ENCODE measurements at regions not wholly inside any gene's neighbourhood (a gene's known extent, or its start where the extent isn't known, plus 50 kb on each side); places are given as distances from the start of the nearest gene placed in this dataset.

DNA sequence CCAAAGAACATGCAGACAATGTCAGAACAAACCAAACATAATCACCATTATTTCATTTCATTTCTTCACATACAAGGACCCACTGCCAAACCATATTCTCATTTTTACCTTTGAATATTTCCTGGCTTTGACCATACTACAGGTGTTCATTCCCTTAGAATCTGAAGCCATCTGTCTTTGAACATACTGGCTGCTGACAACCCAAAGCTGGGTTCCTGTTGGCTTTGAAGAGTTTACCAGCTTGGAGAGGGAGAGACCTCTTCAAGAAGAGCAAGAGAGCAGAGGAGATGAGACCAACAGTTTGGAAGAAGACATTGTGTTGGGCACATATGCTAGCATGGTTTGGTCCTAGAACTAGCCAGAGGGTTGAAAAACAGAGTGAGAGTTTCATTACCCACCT, 145.6 kb upstream of the KCNIP4 start:
- DNase-seq: no peak

DNA sequence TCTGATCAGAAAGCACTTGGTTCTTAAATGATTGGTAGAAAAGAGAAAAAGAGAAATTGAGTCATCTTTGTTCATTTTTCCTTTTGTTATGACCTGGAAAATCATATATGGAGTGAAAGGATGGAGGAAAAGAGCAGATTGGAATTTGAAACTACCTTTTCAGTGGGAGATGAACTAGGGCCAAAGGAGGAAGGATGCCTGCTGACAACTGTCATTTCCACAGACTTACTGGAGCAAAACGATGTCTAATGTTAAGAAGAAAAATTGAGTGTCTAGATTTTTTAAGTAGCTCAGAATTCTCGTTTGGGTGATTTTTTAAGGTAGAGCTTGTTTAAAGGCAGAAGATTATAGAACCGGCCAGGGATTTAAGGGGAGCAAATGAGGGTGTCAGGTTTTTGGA, 144.6 kb upstream of the KCNIP4 start:
- no peak for DNase-seq

DNA sequence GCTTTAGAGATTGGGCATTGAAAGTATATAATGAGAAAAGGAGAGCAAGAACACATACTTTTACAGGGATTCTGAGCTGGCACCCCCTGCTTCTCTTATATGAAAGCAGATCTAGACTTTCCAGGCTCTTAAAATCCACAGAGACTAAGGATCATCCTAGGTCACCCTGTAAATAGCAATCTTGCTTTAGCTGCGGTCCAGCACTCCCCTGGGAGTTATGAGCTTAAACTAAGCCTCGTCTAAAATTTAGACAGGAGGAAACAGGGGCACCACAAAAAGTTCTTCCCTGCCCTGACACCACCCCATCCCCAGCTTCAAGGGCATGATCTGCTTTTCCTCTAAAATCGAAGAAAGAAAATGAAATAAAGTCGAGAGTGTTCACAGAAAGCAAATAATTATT, 143.3 kb upstream of the KCNIP4 start:
- DNase-seq: no peak

DNA sequence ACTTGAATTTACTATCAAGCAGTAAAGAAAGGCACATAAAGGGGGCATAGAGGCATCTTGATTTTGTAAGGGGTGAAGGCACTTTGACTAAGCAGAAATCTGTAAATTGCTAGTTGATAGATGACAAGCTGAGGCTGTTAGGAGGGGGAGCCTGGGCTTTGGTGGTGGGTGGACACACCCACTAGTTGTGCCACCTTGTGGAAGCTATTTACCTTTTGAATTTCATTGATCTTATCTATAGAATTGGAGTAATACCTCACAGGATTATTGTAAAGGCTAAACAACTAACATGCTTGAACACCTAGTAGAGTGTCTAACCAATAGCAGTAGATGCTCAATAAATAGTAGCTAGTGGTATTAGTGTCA, 142.8 kb upstream of the KCNIP4 start:
- no peak for DNase-seq

DNA sequence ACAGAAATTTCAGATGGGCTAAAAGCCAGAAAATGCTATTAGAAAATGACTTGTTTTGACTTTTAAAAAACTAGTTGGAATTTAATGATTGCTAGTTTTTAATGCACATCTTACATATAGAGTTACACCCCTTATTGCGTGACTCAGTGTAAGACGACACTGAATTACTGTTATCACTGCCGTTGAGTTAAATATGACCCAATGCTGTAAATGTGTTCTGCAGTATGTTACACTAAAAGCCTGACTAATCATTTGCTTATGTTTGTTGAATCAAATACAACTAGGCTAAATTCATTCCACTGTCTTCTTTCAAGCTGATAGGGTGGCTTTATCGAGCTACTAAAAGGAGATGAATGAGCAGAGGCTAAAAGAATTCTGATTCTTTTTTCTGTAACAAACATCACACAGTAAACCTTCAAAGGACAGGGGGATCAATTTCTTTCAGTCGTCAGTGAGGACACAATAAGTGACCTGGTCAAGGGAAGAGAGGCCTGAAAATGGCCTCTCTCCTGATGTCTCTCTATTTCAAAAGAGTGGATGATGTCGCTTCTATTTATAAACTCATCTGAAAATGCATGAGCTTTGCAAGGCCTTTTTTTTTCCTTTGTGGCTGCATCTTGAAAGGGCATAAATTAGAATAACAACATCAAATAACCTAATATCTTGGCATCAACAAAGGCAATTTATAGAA, 142.2 kb upstream of the KCNIP4 start:
- DNase-seq: no peak

DNA sequence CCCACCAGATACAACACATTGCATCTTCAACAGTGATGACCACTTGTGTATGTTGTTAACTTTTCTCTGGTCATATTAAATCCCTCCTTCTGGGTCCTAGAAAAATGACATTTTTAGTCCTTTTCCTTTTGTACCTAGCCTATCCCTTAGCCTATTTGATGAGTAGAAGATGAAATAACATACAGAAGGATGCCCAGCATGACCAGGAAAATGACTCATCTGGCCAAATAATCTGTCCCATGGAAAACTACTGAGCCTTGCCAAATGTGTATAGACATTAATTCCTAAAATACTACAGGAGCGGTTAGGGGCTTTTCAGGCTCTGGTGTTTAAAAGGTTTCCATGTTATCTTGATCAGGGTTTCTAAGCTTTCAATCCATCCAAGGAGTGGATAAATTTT, 129.0 kb upstream of the KCNIP4 start:
- no peak for DNase-seq

DNA sequence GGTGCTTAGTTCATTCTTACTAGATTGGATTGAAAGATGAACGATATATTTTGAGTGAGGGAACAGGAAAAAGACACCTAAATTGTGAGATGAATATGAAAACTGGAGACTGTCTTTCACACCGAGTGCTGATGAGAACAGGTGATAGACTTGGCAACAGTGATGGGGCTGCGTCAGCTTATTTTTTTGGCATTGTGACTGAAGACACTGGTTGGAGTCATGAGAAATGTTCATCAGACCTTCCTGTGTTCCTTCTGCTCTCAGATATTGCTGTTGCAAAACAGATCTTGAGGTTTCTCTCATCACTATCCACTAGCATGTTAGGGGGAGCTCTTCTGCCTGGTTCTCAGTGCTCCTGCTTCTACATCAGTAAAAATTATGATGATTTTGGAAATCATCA, 124.2 kb upstream of the KCNIP4 start:
- DNase-seq: no peak

DNA sequence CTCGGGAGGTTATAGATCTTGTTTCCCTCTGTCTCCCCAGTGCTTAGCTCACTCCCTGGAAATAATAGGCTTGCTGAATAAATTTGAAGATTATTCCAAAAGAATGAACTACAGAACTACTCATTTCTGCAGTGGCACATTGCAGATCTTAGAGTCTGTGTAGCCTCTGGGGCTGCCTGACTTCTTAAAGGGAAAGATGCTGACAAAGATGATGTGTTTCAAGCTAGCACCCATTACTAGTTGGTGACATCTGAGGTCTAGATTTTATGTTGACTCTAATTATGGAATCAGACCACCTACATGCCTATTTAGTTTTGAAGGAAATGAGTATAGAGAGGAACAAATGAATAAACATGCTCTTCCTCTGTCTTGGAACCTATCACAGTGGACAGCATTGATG, 123.7 kb upstream of the KCNIP4 start:
- DNase-seq: no peak

DNA sequence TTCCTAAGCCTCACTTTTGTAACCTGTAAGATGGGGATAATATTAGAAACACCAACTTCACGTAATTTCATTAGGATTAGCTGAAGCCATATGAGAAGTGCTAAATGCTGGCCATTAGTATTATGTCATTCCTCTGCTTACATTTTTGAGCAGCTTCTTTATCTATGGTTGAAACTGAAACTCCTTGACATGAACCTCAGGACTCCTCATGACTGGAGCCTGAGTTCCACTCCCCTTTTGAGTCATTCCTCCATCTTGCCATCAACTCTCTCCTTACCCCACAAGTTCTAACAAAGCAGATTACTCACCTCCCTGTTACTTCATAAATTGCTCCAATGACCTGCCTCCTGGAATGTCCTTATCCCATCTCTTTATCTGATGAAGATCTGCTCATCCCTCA, 123.2 kb upstream of the KCNIP4 start:
- no peak for DNase-seq

DNA sequence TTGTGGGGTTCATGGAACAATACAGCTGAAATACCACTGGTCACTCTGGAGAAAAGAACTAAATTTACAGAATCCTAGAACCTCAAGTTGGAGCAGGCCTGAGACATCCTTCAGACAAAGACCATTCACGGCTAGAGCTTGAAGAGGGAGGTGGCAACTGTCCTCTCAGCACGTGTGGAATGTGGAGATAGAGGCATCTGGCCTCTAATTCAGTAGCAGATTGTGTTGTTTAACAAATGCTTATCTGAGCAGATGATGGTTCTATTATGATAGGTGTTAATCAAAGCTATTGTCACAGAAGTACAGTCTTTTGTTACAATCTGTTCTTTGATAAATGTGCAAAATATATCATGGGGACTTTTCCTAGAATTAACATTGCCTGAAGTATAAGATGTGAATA, 121.7 kb upstream of the KCNIP4 start:
- DNase-seq: no peak

DNA sequence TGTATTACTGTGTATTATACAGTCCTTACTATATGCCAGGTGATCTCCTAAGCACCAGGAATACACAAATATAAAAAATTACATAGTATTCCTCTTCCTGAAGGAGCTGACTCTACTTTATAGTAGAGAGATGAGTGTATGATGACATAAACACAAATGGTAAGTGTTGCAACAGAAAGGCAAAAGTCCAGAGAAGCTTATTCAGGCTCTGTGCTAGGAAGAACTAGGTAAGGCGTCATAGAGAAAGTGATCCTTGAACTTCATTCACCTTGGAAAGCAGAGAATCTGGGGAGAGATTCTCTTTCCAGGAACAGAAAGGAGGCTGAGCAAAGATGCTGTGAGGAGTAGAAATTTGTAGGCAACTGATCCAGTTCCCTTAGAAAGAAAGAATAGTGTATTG, 115.0 kb upstream of the KCNIP4 start:
- DNase-seq: no peak

DNA sequence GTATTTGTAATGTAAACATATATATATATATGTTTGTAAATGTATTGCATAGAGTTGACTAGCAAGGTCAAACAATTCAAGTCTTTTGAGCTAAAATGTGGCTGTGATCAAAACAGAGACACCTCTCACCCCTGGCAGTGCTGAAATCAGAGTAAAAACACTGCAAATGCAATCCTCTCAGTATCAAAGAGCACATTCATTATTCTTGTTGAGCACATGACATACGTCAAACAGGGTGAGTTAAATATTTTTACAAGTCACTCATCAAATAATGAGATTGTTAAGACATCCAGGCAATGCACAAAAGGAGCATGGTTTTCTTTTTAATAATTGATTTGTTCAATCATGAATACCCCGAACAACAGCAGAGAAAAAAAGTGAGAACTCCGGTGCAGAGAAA, 114.1 kb upstream of the KCNIP4 start:
- DNase-seq: no peak

DNA sequence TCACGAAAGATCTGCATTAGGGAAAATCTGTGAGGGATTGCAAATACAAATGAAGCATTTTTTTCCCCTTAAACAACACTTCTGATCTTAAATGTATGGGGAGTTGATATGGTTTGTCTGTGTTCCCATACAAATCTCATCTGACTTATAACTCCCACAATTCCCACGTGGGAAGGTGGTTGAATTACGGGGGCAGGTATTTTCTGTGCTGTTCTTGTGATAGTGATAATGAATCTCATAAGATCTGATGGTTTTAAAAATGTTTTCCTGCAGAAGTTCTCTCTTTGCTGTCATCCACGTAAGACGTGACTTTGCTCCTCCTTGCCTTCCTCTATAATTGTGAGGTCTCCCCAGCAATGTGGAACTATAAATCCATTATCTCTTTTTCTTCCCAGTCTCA, 107.4 kb upstream of the KCNIP4 start:
- DNase-seq: no peak

DNA sequence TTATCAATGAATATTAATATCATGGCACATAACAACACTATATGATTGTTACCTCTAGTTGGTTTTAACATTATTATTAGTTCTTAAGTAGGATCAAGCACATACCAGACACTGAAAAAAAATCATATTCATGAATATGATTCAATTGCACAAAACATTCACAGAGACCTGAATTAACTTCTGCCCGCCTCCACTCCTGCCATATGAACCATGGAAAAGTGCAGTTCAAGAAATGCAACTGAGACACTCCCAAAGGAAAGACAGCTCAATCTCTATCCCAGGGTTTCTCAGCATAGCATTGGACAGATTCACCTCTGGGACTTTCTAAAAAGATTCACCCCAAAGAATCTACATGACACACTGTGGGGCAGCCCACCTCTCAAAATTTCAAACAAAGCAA, 103.5 kb upstream of the KCNIP4 start:
- DNase-seq: no peak

DNA sequence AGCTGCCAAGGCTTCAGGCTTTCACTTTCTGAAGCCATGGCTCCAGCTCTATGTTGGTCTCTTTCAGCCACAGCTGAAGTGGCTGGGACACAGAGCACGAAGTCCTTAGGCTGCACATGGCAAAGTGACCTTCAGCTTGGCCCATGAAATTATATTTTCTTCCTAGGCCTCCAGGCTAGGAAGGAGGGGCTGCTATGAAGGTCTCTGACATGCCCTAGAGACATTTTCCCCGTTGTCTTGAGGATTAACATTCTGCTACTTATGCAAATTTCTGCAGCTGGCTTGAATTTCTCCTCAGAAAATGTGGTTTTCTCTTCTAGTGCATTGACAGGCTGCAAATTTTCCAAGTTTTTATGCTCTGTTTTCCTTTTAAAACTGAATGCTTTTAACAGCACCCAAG, 99.8 kb upstream of the KCNIP4 start:
- DNase-seq: no peak

DNA sequence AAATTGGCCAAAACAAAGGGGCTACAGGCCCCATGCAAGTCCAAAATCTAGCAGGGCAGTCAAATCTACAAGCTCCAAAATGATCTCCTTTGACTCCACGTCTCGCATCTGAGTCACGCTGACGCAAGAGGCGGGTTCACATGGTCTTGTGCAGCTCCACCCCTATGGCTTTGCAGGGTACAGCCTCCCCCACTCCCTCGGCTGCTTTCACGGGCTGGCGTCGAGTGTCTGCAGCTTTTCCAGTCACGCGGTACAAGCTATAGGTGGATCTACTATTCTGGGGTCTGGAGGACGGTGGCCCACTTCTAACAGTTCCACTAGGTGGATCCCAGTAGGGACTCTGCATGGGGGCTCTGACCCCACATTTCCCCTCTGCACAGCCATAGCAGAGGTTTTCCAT, 99.2 kb upstream of the KCNIP4 start:
- DNase-seq: no peak

DNA sequence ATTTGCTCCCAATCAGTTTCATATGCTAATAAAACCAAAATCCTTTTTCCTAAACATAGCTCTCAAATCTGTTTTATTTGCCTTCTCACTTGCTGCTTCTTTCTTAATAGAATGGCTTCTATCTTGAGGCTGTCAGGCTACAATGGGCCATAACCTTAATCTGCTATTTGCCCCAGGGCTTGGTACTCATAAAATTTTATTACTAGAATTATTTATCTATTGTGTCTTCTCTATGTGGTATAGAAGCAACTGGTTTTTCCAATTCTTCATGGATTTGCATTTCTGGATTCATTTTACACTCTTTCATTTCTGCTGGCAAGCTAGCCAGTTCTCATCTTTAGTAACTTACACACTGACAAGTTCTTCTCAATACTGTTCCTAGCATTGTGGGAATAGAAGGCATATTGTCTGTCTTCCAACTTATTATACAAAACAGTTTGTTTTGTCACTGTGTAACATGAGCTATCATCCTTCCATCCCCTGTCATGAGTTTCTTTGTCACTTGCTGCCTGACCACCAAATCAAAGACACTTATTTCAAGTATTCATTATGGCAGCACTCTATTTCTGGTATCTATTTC, 96.6 kb upstream of the KCNIP4 start:
- DNase-seq: no peak

DNA sequence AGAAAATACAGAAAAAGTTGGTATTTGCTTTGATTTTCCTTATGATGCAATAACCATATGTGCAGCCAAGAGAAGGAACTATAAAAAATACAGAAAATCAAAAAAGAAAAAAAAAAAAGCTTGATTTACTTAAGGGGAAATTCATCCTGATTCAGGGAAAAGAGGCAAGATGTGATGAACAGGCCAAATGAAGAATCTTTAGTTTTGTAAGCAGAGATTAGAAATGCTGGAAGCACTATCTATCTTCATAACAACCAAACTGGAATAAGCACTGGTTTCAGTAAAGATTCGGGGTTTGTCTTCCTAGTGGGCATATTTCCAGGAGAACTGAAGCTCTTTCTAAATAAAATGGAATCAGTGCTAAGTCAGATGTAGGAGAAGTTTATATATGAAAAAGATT, 82.9 kb upstream of the KCNIP4 start:
- no peak for DNase-seq

DNA sequence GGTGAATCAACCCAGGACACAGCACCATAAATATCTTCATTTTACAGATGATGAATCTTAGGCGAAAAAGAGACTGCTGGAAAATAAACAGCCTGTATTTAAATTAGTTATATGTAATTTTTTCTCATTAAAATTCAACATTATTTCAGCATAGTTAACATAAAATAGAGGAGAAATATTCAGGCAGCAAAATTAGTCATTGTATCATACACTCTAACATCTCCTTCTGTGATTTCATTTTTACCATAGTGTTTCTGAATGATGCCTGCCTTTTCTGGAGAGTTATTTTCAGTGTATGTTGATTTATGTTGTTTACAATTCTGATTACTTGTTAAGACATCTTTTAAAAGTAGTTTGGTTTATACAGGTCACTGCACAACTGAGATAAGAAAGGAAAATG, 82.3 kb upstream of the KCNIP4 start:
- no peak for DNase-seq

DNA sequence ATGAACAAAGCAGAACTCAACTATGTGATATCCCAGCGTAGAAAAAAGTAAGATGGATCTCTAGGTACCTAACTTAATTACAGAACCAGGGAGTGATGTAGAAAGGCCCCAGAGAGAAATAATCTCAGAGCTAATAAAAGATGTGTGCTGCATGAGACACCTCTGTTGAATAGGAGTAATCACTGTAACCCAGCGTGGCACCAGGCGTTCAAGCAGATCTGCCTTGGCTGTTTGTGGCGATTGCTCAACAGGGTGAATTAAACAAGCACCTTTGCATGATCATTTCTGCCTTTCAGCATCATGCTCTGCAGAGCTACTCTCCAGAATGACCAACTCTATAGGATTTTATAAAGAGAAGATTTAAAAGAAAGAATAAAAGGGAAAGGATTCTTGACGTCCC, 81.7 kb upstream of the KCNIP4 start:
- no peak for DNase-seq

DNA sequence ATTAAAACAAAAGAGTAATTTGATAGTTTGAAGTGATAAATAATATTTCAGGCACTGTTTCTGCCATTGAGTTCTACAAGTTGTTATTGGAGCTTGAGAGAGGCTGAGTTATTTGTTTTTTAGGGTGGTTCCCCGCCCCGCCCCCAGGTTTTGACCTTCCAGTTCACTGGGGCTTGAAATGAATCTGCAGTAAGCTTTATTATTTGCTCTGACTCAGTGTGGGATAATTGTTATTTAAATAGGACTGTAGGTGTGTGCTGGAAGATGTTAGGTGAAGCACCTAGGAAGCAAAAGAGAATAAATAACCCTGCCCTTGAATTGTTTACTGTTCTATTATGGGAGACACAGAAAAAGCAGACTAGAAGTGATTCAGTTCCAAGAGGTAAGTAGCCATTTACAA, 81.2 kb upstream of the KCNIP4 start:
- peak; percentile 6 for DNase-seq

DNA sequence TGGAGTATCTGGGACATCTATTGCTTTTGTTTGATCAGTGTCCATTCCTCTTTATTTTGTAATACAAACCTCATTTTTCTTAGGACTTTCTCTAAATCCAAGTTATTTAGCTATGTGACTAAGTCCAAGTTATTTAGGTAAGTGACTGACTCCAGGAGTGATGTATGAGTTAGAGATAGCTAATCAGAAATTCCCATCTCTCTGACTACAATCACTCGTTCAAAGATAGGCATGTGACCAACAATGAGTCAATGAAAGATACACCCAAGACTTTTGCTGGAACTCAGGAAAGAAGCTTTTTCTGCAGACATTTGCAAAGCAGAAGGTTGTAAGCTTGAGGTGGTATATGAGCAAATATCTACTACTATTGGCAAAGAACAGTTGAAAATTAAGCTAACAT, 72.5 kb upstream of the KCNIP4 start:
- no peak for DNase-seq

DNA sequence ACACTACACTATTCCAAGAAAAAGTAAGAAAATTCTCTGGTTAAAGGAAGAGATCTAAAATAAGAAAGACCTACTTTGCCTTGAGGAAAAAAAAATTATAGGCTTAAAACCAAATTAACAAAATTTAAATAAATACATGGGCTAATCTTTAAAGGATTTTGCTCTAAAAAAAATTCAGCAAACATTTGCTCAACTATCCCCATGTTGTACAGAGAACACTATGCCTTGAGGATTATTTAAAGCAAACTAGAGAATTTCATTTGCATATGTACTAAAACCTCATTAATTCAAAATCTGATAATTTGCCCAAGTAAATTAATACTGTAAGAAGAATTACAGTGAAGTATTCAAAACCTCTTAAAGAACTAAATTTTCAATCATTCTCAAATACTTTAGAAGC, 71.6 kb upstream of the KCNIP4 start:
- no peak for DNase-seq

DNA sequence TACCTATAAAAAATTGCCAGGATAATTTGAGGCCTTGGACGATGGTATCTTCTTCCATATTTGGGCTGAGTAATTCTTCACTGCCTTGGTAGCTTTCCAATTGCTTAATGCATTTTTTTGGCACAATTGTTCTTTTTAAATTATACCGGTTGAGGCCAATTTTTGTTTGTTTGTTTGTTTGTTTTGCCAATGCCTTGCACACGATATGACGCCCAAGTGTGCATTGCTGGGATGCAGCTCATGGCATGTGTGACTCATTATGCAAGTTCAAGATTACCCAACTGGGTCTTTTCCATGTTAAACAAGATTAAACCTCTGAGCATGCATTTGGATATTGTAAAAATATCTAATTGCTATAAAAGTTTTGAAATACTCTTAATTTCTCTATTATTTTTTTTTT, 71.1 kb upstream of the KCNIP4 start:
- DNase-seq: no peak

DNA sequence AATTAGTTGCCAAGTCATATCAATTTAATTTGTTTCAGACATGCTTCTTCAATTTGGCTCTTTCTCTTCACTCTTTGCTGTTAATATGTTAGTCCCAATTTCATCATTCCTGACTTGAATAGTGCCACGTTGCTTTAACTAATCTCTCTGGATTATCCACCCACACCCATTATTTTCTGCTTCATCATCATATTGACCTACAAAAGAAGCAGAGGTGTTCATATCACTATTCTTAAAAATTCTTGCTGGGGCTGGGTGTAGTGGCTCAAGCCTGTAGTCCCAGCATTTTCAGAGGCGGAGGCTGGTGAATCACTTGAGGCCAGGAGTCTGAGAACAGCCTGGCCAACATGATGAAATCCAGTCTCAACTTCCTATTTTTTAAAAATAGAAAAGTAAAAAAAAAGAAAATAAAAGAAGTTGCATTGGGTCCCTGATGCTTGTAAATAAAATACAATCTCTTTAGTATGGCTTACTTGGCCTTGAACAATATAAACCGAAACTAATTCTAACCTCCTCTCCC, 65.7 kb upstream of the KCNIP4 start:
- DNase-seq: no peak

All from NCI-H1436 (cell line).